Inflammatory macrophage treated with lipopolysaccharide for 1 hour (primary cell): ENCODE measurements at regions not wholly inside any gene's neighbourhood (a gene's known extent, or its start where the extent isn't known, plus 50 kb on each side); places are given as distances from the start of the nearest gene placed in this dataset.

Experiments used
- DNase-seq, 2 donors: peaks; one replicate each; pipeline ENCODE4 v3.0.0-alpha.2; 2020 to 2022

DNA sequence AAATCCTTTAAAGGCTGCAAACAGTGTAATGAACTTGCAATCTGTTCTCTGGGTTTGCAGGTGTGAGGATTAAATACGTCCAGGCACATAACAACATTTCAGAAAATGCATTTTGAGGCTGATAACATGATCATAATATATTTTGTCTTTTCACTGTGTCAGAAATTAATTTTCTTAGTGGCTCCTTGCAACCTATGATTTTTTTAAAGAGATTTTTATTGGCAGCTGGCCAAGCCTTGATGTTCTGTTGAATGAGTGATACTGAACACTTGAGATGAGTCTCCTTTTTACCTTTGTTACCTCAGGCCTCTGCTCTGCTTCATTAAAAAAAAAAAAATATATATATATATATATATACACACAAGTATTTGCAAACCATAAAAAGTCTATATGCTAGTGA is 68.2 kb upstream of the TENM3 start:
- DNase-seq: no peak

DNA sequence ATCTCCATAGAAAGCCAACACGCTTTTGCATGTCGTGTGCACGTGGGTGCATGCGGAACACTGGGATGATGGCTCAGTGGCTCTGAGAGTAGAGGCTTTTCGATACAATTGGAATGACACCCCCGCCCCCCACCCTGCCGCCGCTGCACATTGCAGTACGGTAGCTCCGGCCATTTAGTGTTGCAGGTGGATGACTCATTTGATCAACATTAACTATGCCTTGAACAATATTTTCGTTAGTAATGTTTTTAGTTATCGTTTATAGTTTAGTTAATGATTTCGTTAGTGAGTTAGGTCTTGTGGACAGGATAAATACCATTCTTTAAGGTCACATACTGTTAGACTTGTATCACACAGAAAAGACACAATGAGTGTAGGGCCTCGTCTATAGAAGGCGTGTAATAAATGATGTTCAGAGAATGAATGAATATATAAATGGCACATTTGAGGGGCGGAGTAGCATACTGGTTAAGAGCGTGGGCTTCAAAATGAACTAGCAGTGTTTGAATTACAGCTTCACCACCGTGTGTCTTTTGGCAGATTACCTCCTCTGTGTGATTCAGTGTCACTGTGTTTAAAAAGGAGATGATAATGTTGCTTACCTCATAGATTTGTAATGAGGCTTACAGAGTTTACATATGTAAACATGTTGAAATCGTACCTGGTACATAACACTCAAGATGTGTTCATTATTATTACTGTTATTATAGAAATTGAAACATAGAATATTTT is 67.2 kb upstream of the TENM3 start:
- DNase-seq: no peak

DNA sequence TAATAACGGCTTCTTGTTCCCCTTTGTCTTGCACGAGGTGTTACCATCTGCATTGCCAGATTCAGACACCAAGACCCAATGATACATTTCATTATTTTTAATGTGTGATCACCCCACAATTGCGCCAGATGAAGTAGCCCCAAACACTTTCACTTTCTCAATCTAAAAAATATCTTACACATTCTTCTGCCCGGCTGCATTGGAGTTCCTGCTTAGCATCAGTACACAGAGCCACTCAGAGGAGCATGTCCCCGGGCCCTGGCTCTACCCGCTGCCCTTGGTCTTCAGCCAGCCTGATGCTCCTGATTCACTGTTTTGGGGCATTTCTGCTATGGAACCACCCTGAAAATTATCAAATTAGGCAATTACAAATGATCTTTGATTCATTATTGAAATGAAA is 66.0 kb upstream of the TENM3 start:
- DNase-seq: no peak

DNA sequence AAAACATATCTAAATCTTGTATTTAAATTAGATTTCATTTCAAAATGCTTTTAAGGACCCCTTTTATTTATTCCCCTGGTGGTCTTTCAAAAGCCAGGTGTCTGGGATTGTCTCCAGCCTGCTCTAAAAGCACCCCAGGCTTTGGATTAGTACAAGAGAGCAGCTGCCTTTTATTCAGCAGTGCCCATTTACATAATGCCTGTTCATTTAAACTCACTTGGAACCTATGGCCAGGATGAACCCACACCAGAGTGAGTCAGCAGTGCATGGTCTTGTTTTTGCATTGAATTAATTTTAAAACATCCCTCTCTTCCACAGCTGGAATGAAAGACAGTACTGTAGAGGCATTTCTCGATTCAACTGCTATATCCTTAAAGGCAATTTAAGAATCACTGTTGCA is 64.1 kb upstream of the TENM3 start:
- no peak for DNase-seq

DNA sequence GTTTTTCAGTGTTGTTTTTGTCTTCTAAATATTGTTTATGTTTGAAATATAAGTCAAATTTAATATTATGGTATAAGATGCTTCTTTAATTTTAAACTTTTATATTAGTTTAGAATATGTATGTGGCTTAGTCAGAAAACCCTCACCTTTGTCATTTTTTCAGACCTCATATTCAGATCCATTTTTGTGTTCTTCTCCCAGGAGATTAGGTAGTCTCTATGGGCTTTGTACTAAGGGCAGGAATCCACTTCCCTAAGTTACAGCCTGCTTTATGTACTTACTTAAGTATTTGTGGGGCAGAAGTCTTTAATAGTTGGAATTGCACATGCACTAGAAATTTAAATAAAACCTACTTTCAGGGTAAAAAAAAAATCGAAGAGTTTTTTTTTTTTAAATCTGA is 63.5 kb upstream of the TENM3 start:
- DNase-seq: no peak

DNA sequence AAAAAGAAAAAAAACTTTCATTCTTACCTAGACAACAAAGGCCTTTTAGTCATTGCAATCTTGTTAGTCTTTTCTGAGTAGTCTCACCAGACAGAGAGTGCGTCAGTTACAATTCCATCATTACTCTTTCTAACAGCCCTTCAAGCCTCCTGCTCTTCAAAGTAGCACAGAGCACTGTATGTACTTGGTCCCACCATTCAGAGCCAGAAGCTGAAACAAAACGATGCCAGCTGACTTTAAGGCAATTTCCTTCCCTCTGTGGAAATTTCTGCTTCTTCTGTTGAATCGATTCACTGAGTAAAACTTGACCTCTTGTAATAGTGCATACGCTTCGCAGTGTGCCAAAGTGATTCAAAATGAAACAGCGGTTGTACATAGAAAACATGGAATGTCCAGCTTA is 57.7 kb upstream of the TENM3 start:
- no peak for DNase-seq

DNA sequence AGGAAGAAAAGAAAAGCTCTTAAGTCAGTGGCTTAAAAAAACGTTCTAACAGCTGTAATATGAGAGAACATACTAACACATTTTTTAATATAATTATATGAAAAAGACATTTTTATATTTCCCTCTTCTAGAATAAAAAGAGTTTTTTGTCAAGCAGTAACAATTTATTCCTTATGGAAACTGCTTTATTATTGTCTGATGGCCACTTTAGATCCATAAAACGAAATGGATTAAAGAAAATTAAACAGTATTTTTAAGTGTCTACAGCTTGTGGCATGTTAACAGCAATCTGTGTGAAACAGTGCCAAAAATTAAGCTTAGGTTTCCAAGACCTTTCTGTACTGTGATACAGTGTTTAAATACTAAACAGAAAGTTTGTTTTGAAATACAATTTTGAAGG is 55.5 kb upstream of the TENM3 start:
- DNase-seq: no peak

DNA sequence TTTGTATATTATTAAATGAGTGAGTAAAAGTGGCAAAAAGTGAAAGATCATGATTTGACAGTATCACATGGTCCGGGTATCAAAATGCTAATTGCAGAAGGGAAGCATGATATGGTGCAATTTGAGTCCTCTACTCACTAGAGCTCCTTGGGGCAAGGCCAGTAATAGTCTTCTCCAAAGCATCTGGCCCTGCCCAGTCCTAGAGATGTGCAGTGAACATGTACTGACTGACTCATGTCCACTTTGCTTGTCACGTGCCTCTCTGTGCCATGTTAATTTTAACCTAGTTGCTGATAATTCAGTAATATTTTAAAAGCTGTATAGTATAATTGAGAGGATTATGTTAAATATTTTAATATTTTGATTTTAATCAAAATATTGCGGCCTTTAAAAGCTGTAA is 54.6 kb upstream of the TENM3 start:
- DNase-seq: no peak

DNA sequence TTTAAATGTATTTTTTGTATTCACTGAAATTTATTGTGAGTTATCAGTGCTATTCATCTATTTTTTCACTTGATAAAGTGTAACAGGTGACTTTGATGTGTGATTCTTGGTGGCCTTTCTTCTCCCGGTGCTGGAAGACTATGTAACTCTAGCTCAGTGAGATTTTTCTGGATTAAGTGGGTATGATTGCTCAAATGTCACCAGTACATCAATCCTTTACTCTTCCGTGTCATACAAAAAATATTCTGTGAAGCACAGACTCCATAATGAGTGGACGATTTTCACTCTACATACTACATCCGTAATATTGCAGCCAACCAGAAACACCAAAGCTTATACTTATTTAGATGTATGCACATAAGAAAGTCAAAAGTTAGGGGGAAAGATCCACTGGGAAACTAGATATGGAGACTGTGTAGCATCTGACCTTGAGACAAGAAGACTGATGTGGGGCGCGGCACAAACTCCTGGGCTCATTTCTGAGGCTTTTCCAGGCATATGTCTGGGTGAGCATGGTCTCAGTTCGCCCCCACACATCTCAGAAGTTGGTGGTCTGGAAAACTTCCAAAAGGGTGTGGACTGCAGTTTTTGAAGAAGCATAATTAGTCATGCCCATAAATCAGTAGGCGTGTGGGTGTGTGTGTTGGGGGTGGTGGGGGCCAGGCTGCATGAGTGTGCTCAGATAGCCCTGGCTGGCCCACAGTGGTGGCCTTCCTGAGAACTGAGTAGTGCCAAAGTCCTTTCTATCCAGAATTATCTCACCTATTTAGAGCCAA is 53.9 kb upstream of the TENM3 start:
- no peak for DNase-seq

DNA sequence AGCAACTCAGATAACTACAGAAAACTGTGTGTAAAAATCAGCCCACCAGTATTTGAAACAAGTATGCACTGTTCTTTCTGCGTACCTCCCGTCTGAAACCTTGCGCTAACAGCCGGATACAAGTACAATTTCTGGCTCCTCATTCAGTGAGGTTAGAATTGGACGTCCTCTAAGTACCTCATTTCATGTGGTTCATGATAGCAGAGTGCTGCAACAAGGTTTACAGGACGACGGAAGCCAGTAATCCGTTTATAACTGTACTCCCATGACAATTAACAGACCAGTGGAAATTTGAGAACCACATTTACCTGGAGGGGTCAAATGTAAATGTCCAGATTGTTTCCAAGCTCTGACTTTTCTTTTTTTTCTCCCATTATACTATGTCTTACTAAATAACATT is 52.9 kb upstream of the TENM3 start:
- DNase-seq: no peak

DNA sequence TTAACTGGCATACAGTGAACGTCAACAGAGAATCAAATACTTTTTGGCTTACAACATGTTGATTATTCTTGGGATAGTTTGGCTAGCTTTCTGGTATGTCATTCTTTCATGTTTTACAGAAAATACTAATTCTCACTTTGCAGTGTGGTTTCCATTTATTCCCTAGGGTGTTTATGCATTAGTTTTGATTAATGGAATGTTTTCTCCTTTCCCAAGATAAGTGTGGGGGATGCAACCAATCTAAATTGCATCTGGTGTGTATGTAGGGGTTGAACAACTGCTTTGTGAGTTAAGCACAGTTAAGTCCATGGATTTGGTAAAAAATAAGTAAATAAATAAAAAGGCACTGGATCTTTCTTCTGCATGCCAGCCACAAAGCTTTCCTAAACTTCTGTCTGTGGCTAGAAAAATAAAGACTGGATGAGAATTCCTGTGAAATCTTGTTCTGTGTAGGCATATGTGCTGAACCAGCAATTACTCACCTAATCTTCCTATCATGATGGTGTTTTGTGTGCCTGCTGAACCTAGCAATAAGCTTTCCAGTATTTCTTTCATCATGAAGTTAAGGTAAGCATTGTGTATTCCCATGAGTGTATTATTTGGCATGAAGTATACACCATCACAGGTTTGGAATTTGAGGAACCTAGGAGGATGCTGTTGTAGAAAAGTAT is 50.6 kb upstream of the TENM3 start:
- no peak for DNase-seq

DNA sequence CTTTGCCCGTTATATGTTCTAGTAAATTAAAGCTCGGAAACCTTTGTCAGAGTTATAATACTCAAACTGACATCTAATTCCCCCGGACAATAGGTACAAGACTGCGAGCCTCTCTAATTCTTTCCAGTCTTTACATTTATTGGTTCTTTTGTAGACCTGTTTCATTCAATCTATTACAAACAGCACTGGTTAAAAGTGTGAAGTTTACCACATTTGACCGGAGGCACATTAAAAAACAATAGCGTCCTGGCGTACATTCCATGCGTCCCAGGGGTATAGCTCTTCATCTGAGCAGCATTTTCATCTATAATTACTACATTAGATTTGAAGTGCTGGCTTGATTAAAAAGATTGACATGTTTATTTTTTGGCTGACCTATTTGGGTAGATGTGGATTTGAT is 49.9 kb upstream of the TENM3 start:
- DNase-seq: no peak
